ENCODE measurements at regions not wholly inside any gene's neighbourhood (a gene's known extent, or its start where the extent isn't known, plus 50 kb on each side); places are given as distances from the start of the nearest gene placed in this dataset.
"Not testable (repeated sequence)": the region's sequence is repeated elsewhere in the genome, so short reads cannot be mapped to it uniquely, and the experiment has no call there.

DNA sequence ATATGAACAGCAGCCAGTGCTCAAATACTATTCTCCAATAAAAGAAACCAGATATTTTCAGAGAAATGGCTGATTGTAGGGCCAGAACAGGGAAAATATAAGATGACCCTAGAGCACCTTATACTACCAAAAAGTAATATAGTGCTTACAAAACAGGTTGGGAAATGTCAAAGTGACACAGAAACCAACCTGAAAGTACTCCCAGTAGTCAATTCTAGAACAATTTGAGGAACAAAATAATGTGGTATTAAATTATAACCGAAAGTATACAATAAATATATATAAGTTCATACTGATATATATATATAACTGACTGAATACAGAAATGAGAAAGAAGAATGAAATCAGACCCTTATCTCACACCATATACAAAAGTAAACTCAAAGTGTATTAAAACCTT, 657.2 kb upstream of the PHF14 start:
- in situ Hi-C loops (cut with HindIII; ENCODE audit: low pct_unique_long_range_greater_than_20kb, low sequenced_read_pairs) = no loop called here
- no peak for DNase-seq (ENCODE audit: low read depth)

DNA sequence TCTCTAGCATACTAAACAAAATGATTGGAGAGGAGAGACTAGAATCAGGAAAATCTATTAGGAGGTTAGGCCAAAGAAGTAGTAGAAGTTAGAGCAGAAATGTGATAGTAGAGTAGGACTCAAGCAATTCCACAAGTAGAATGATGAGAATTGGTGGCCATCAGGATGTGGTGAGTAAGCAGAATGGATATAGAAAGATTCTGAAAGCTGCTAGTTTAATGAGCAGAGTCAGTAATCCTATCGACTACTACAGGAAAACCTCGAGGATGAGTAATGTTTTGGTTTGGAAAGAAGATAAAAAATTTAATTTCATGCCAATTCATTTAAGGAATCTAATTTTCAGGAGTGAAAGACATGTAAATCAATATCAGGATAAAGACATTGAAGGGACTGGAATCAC, 648.3 kb upstream of the PHF14 start:
- DNase-seq (ENCODE audit: low read depth) = no peak

DNA sequence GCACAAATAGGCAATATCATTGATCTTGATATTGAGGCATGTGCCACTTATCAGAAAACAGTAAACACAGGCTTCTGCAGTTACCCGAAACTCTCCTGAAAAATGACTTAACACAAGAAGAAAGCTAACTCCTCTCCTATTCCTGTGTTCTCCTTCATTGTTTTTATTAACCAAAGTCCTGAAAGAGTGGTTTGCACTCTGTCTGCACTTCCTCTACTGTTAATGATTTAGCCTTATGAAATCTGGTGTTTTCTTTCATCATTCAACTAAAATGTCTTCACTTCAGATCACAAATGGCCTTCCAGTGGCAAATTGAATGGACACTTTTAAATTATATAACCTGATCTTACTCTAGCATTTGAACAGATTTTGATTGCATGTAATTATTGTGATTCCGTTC, 630.6 kb upstream of the PHF14 start:
- in situ Hi-C loops (cut with HindIII; ENCODE audit: low pct_unique_long_range_greater_than_20kb, low sequenced_read_pairs) = no loop called here
- no peak for DNase-seq (ENCODE audit: low read depth)

More for the DNA sequence above, 648.3 kb upstream of the PHF14 start:
- in situ Hi-C loops (cut with HindIII; ENCODE audit: low pct_unique_long_range_greater_than_20kb, low sequenced_read_pairs) = no loop called here

DNA sequence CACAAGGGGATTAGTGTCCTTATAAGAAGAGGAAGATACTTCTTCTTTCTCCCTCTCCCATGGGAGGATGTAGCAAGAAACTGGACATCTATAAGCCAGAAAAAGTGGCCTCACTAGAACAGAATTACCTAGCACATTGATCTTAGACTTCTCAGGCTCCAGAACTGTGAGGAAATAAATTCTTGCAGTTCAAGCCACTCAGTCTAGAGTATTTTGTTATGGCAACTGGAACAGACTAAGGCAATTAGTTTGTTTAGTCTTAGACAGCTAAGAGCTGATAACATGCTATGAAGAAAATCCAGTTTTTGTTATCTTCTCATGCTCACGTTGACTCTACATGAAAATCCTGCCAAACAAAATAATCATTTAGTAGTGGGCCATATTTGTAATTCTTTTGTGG, 627.6 kb upstream of the PHF14 start:
- in situ Hi-C loops (cut with HindIII; ENCODE audit: low pct_unique_long_range_greater_than_20kb, low sequenced_read_pairs) = no loop called here
- no peak for DNase-seq (ENCODE audit: low read depth)

DNA sequence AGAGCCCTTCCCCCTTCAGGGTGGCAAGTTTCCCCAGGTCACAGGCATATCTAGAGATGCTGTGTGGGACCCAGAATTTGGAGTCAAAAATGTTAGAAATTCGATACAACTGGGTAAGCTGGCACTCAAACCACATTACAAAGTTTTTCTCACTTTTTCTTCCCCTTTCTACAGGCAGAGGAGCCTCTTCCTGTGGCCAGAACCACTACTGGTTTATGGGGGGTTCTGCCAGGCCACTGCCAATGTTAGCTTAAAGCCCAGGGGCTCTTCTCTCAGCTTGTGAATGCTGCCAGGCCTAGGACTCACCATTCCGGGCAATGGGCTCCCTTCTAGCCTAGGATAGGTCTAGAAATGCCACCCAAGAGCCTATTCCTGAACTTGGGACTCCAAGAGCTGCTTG, 617.9 kb upstream of the PHF14 start:
- no peak for DNase-seq (ENCODE audit: low read depth)
- in situ Hi-C loops (cut with HindIII; ENCODE audit: low pct_unique_long_range_greater_than_20kb, low sequenced_read_pairs) = no loop called here

DNA sequence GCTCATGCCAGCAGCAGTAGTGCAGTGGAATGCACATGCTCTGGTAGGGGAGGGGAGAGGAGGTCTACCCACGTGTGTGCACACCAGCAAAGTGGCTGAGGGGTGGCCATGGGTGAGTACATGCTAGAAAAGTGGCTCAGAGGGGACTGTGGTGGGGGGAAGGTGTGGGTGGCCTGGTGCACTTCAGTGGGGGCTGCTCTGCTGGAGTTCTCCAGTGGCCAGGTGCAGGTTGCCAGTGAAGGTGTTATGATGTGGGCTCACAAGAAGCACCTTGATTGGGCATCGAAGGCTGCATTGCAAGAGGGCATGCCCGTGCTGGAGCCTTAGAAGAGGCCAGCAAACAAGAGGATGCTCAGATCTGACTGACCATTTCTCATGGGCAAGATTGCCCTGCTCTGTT, 613.6 kb upstream of the PHF14 start:
- in situ Hi-C loops (cut with HindIII; ENCODE audit: low pct_unique_long_range_greater_than_20kb, low sequenced_read_pairs) = no loop called here
- no peak for DNase-seq (ENCODE audit: low read depth)

DNA sequence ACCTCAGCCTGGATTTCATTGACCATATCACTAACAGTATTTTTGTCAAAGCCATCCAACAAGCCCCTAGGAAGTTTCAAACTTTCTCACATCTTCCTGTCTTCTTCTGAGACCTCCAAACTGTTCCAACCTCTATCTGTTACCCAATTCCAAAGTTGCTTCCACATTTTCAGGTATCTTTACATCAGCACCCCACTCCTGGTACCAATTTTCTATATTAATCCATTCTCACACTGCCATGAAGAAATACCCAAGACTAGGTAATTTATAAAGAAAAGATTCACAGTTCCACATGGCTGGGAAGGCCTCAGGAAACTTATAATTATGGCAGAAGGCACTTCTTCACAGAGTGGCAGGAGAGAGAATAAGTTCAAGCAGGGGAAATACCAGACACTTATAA, 571.9 kb upstream of the PHF14 start:
- in situ Hi-C loops (cut with HindIII; ENCODE audit: low pct_unique_long_range_greater_than_20kb, low sequenced_read_pairs) = no loop called here
- DNase-seq (ENCODE audit: low read depth) = no peak

DNA sequence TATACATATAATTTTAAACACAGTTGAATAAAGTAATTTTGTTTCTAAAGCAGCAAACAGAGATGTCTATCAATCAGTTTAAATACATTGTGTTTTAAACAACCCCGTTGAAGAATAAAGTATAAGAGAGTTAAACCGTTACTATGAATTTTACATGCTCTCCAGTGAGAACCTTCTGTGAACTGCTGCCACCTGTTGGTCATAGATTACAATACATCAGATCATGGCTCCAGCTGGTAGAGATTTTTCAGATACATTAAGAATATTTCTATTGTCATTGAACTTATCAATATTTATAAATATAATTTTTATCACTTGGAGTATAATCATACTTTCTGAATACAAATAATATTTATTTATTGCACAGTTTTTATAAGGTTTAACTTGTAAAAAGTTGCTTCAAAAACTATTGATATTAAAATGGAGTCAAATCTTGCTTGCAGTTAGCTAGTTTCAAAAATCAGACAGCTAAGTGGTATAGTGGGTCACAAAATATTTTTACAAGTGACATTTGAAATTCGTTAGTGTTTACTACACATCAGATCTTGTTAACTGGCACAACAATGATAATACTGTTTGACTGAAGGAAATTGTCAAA, 561.2 kb upstream of the PHF14 start:
- DNase-seq (ENCODE audit: low read depth) = peak; percentile 22
- in situ Hi-C loops (cut with HindIII; ENCODE audit: low pct_unique_long_range_greater_than_20kb, low sequenced_read_pairs) = no loop called here

DNA sequence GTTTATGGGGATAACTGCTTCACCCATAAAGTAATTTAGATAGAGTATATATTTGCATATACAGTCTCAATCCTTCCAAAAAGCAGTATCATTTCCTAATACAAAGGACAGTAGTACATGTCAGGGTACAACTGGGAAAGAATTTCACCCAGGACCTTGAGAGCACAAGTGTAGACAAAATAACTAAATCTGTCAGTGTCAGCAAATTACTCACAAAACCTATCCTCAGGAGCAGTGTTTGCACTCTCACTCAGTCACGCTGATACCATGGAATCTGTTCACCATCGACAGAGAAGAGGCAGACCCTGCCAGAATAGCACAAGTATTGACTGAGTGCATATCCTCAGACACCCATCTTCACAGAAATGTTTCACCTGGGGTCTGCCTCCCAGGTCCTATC, 554.7 kb upstream of the PHF14 start:
- in situ Hi-C loops (cut with HindIII; ENCODE audit: low pct_unique_long_range_greater_than_20kb, low sequenced_read_pairs) = no loop called here
- DNase-seq (ENCODE audit: low read depth) = no peak

DNA sequence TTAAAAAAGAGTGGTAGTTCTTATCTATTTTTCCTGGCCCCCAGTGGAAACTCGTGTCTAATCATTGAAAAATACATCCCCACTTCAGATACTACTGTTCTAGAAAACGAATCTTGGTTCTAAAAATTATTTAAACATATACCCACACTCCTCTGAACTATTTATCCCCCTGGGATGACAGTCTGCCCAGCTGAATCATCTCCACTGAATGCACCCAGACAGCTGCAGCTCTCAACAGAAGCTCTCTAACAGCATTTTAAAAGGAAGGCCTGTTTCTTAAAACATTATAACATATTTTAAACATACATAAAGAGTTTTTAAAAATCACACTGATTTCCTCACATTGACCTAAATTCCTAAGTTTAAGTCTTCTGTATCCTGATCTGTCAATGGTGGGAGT, 544.6 kb upstream of the PHF14 start:
- in situ Hi-C loops (cut with HindIII; ENCODE audit: low pct_unique_long_range_greater_than_20kb, low sequenced_read_pairs) = no loop called here
- no peak for DNase-seq (ENCODE audit: low read depth)

DNA sequence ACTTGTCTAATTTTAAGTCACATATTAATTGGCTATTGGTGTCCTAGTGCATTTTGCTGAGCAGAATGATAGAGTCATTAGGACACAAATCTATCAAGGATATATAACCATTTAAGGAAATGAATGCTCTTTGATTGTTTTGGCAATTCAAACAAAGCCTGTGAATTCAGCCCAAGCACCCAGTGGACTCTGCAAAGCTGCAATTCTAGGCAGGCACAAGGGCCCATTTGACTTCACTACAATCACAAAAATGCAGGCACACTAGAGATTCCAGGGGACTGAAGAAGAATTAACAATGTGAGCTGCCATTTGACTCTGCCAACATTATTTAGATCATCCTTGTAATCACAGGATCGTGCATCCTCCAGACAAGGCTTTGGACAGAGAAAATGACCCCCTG, 544.2 kb upstream of the PHF14 start:
- DNase-seq (ENCODE audit: low read depth) = no peak
- in situ Hi-C loops (cut with HindIII; ENCODE audit: low pct_unique_long_range_greater_than_20kb, low sequenced_read_pairs) = no loop called here

DNA sequence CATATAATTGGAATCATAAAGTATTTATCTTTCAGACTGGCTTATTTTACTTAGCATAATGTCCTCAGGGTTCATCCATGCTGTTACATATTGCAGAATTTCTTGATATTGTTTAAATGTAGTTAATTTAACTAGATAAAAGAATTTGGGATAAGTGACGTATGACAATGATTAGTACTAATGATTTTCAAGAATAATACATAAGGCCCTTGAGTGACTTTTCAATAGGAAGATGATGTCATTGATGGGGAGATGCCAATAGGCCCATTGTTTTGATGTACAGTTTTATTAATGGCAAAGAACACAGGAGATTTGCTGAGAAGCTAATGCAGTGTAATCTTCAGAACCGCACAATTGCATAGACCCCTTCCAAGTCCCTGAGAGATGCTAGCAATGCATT, 537.4 kb upstream of the PHF14 start:
- no peak for DNase-seq (ENCODE audit: low read depth)
- in situ Hi-C loops (cut with HindIII; ENCODE audit: low pct_unique_long_range_greater_than_20kb, low sequenced_read_pairs) = no loop called here

DNA sequence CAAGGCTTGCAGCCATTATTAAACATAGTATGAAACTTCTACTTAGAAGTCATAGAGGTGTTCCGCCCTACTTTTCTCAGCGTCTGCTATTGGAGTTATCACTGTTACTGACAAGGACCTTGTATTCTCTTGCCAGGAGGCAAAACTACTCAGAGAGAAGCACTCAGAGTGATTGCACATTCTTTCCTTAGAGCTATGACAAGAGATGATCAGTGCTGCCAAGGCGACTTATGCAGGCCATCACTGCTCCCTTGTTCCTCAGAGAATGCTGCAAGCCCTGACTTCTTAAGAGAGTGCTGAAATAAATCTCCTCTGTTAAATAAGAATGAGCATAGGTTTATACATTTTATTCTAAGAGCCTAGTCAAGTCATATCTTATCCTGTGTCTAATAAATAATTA, 534.6 kb upstream of the PHF14 start:
- in situ Hi-C loops (cut with HindIII; ENCODE audit: low pct_unique_long_range_greater_than_20kb, low sequenced_read_pairs) = no loop called here
- DNase-seq (ENCODE audit: low read depth) = no peak

DNA sequence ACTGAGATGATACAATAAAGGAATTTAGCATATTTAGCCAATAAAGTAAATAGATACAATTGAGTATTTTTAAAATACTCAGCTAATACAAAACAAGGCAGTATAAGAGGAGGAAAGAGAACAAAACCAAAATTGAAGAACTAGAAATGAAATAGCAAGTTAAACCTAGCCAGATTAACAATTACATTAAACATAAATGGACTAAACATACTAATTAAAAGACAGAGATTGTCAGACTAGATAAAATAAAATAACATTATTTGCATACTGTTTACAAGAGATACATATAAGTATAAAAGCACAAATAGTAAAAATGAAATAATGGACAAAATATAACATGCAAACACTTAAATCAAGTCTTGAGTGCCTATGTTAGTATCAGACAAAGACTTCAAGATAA, 517.7 kb upstream of the PHF14 start:
- DNase-seq (ENCODE audit: low read depth) = no peak
- in situ Hi-C loops (cut with HindIII; ENCODE audit: low pct_unique_long_range_greater_than_20kb, low sequenced_read_pairs) = no loop called here

DNA sequence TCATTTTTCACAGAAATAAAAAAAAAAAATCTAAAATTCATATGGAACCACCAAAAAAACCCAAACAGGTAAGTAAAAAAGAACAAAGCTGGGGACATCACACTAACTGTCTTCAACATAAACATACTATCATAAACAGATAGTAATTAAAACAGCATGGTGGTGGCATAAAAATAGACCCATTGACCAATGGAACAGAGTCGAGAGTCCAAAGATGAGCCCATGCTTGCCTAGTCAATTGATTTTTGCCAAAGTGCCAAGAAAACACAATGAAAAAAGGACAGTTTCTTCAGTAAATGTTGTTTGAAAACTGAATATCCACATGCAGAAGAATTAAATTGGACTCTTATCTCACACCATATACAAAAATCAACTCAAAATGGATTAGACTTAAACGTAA, 513.2 kb upstream of the PHF14 start:
- DNase-seq (ENCODE audit: low read depth) = no peak
- in situ Hi-C loops (cut with HindIII; ENCODE audit: low pct_unique_long_range_greater_than_20kb, low sequenced_read_pairs) = no loop called here

DNA sequence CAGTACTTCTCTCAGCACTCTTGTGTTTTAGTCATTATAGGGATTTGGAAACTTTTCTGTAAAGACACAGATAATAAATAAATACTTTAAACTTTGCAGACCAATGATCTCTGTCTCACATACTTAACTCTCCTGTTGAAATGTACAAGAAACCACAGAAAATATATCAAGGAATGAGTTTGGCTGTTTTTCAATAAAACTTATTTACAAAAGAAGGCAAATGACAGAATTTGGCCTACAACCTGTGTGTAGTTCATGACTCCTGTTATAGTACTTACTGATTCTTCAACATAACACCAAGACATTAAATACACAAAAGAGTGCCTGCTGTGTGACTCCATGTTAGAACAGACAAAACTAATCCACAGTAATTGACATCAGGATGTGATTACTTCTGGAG, 510.0 kb upstream of the PHF14 start:
- DNase-seq (ENCODE audit: low read depth) = no peak
- in situ Hi-C loops (cut with HindIII; ENCODE audit: low pct_unique_long_range_greater_than_20kb, low sequenced_read_pairs) = no loop called here

DNA sequence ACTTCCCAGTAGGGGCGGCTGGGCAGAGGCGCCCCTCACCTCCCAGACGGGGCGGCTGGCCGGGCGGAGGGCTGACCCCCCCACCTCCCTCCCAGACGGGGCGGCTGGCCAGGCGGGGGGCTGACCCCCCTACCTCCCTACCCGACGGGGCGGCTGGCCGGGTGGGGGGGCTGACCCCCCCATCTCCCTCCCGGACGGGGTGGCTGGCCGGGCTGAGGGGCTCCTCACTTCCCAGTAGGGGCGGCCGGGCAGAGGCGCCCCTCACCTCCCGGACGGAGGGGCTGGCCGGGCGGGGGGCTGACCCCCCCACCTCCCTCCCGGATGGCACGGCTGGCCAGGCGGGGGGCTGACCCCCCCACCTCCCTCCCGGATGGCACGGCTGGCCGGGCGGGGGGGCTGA, 508.1 kb upstream of the PHF14 start:
- in situ Hi-C loops (cut with HindIII; ENCODE audit: low pct_unique_long_range_greater_than_20kb, low sequenced_read_pairs); DNase-seq (ENCODE audit: low read depth): not testable (repeated sequence)

DNA sequence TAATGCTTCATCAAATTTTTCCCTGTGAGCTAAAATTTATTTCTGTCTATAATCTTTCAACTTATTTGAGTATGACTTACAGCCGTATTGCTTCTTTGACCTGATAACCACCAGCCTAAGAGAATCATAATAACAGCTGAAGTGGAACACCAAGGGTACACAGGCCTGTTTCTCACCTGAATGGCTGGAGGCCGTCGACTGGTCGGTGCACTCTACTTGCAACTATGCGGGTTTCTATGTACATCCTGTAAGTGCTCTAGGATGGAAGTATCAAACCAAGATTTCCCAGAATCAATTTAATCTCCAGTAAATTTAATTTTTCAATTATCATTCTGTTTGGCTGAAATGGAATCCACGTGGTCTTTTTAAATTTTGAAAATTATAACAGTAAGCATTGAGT, 504.8 kb upstream of the PHF14 start:
- in situ Hi-C loops (cut with HindIII; ENCODE audit: low pct_unique_long_range_greater_than_20kb, low sequenced_read_pairs) = no loop called here
- no peak for DNase-seq (ENCODE audit: low read depth)

DNA sequence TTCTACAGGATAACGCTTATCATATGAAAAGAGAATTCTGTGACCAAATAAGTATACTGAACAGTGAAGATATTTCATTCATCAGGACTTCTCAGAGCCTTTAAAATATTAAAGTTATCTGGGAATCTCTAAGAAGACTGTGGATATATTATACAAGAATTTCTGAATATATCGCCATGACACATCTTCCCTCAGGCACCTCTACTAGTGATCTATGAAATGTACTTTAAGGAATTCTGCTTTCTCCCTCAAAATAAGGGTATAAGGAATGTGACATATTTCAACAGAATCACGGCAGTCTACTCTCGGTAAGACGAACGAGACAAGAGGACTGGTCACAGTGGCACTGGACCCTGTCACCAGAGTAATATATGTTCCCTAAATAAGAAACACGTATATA, 504.2 kb upstream of the PHF14 start:
- in situ Hi-C loops (cut with HindIII; ENCODE audit: low pct_unique_long_range_greater_than_20kb, low sequenced_read_pairs) = no loop called here
- DNase-seq (ENCODE audit: low read depth) = no peak

DNA sequence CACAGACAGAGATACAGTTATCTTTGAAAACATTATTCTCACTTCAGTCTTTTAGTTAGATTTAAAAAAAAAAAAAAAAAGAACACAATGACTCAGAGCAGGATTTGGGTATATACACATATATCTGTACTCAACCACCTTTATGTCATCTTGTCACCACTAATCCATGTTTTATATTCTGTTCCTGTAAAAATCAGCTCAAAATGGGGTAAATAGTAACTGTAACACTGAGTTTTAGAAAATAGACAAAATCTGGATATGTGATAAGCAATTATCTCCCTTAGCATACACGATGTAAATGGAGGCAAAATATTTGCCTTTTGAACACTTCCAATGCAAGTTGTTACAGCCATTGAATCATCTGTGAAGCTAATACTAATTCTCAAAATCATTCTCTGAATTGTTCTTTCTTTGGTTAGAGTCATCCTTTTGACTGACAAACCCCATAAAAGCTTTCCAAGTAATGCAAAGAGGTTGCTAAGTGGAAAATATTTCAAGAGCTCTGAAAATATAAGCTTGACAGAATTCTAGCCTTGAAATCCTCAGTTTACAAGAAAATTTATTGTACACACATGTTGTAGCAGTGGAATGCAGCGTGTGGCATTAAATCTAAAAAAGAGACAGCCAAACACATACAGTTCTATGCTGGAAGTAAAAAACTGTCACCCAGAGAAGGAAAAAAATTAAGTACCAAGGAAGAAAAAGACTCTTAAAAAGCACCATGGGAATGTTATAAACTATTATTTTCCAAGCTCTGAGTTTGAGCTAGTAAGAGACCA, 502.2 kb upstream of the PHF14 start:
- DNase-seq (ENCODE audit: low read depth) = no peak
- in situ Hi-C loops (cut with HindIII; ENCODE audit: low pct_unique_long_range_greater_than_20kb, low sequenced_read_pairs) = no loop called here

Data from Caki2 (cell line).